Peyer's patch (tissue), 4 donors: ENCODE measurements at regions not wholly inside any gene's neighbourhood (a gene's known extent, or its start where the extent isn't known, plus 50 kb on each side); places are given as distances from the start of the nearest gene placed in this dataset.

Experiments
- POLR2A ChIP-seq, 2 donors: fragments of 450-650 bp; IDR thresholded peaks; one replicate each; pipeline ENCODE4 v1.5.1; 2017; ENCODE audit warnings: antibody characterized with exemption in 2 of 2, mild to moderate bottlenecking in 2 of 2, moderate library complexity in 2 of 2
- TF ChIP-seq, protein P1 (sequence below), 6 experiments: fragments of 450-650 bp in 4 of 6; fragments of 200-600 bp in 2 of 6; sonication (generic) in 1 of 6; IDR thresholded peaks; one replicate each; pipeline ENCODE4 v1.5.1; 2017 to 2019; ENCODE audit warnings: antibody characterized with exemption in 6 of 6, mild to moderate bottlenecking in 3 of 6, moderate library complexity in 1 of 6

DNA sequence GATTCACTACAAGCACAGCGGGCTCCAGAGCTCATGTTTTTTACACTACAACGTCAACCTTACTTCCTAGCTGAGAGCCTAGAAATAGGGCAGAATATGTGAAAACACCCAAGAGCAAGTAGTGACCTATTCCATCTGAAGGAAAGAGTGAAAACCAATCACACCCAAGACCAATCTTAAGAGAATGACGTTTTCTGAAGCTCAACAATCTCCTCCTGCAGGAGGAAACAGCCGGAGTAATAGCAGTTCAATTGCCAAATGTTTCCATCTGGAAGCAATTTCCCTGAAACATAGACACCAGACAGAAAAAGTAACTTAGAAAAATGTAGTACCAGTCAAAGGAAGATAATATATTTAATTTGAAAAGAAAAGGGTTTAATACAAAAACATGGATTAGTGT is 142.4 kb downstream of the ANXA5 start:
- TF ChIP-seq, protein P1, sequence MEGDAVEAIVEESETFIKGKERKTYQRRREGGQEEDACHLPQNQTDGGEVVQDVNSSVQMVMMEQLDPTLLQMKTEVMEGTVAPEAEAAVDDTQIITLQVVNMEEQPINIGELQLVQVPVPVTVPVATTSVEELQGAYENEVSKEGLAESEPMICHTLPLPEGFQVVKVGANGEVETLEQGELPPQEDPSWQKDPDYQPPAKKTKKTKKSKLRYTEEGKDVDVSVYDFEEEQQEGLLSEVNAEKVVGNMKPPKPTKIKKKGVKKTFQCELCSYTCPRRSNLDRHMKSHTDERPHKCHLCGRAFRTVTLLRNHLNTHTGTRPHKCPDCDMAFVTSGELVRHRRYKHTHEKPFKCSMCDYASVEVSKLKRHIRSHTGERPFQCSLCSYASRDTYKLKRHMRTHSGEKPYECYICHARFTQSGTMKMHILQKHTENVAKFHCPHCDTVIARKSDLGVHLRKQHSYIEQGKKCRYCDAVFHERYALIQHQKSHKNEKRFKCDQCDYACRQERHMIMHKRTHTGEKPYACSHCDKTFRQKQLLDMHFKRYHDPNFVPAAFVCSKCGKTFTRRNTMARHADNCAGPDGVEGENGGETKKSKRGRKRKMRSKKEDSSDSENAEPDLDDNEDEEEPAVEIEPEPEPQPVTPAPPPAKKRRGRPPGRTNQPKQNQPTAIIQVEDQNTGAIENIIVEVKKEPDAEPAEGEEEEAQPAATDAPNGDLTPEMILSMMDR (IDR thresholded peaks at IDR 0.05) = no peak
- no peak for TF ChIP-seq POLR2A (IDR thresholded peaks at IDR 0.05)
